SU-DHL-6 (cell line): ENCODE measurements at regions not wholly inside any gene's neighbourhood (a gene's known extent, or its start where the extent isn't known, plus 50 kb on each side); places are given as distances from the start of the nearest gene placed in this dataset.

Experiments
- H2AFZ ChIP-seq: fragments of 200-600 bp; sonication (generic); 2 replicates; pipeline ENCODE4 v1.6.1; 2014; ENCODE audit warnings: low read depth, mild to moderate bottlenecking, moderate library complexity, mixed read lengths, antibody characterized with exemption, low read length; ENCODE audit not compliant: severe bottlenecking
- H3F3A ChIP-seq: fragments of 200-600 bp; shearing (Covaris generic); 2 replicates; pipeline ENCODE4 v1.6.0; 2016; ENCODE audit warnings: antibody characterized with exemption, mild to moderate bottlenecking; ENCODE audit not compliant: insufficient read depth
- H3K27ac ChIP-seq: fragments of 200-600 bp; sonication (generic); 2 replicates; pipeline ENCODE4 v1.5.1; 2016; ENCODE audit warnings: low read depth, mild to moderate bottlenecking, low read length, moderate library complexity, mixed read lengths
- H3K27me3 ChIP-seq: fragments of 200-600 bp; sonication (generic), shearing (Covaris generic); 2 replicates; pipeline ENCODE4 v1.6.0; 2014; ENCODE audit warnings: mild to moderate bottlenecking, low read length
- H3K36me3 ChIP-seq: fragments of 200-600 bp; sonication (generic); 2 replicates; pipeline ENCODE4 v1.6.1; 2014; ENCODE audit warnings: mild to moderate bottlenecking, low read length, mixed read lengths
- H3K4me2 ChIP-seq: fragments of 300-600, 200-600 bp; shearing (Covaris generic), sonication (generic); 2 replicates; pipeline ENCODE4 v1.6.0; 2014; ENCODE audit warnings: low read length, low read depth, mild to moderate bottlenecking; ENCODE audit not compliant: poor library complexity, severe bottlenecking
- H3K4me3 ChIP-seq: fragments of 200-600 bp; sonication (generic); 2 replicates; pipeline ENCODE4 v1.5.1; 2014; ENCODE audit warnings: antibody characterized with exemption, low read length, mild to moderate bottlenecking, mixed read lengths; ENCODE audit not compliant: insufficient read depth, poor library complexity, severe bottlenecking
- H3K79me2 ChIP-seq: fragments of 200-600 bp; sonication (generic); 2 replicates; pipeline ENCODE4 v1.6.1; 2014; ENCODE audit warnings: mild to moderate bottlenecking, low read length, moderate library complexity; ENCODE audit not compliant: insufficient read depth
- H3K9ac ChIP-seq: fragments of 200-600 bp; sonication (generic); 2 replicates; pipeline ENCODE4 v1.7.0; 2014; ENCODE audit warnings: mild to moderate bottlenecking, low read length
- H3K9me2 ChIP-seq: fragments of 200-600 bp; sonication (generic); replicated peaks from 2 replicates; pipeline ENCODE4 v1.6.1; 2014; ENCODE audit warnings: low read length; ENCODE audit not compliant: insufficient read depth
- H3K9me3 ChIP-seq: fragments of 200-600 bp; sonication (generic); 2 replicates; pipeline ENCODE4 v1.6.1; 2014; ENCODE audit warnings: low read length, mixed read lengths; ENCODE audit not compliant: insufficient read depth
- H4K20me1 ChIP-seq: fragments of 200-600 bp; sonication (generic); 2 replicates; pipeline ENCODE4 v1.6.1; 2014; ENCODE audit warnings: low read depth, mild to moderate bottlenecking, antibody characterized with exemption, low read length, moderate library complexity, mixed read lengths
- EZH2phosphoT487 ChIP-seq: fragments of 200-600 bp; sonication (generic), shearing (Covaris generic); conservative IDR thresholded peaks from 2 replicates; pipeline ENCODE4 v1.6.1; 2018; ENCODE audit warnings: mild to moderate bottlenecking, antibody characterized with exemption, low read length, moderate library complexity, mixed read lengths
- TF ChIP-seq, protein P1 (sequence below): fragments of 200-600 bp; sonication (generic); IDR thresholded peaks from one replicate; pipeline ENCODE4 v1.5.1; 2017; ENCODE audit warnings: antibody characterized with exemption, mild to moderate bottlenecking, low read length, moderate library complexity; ENCODE audit not compliant: insufficient read depth, poor library complexity, severe bottlenecking

DNA sequence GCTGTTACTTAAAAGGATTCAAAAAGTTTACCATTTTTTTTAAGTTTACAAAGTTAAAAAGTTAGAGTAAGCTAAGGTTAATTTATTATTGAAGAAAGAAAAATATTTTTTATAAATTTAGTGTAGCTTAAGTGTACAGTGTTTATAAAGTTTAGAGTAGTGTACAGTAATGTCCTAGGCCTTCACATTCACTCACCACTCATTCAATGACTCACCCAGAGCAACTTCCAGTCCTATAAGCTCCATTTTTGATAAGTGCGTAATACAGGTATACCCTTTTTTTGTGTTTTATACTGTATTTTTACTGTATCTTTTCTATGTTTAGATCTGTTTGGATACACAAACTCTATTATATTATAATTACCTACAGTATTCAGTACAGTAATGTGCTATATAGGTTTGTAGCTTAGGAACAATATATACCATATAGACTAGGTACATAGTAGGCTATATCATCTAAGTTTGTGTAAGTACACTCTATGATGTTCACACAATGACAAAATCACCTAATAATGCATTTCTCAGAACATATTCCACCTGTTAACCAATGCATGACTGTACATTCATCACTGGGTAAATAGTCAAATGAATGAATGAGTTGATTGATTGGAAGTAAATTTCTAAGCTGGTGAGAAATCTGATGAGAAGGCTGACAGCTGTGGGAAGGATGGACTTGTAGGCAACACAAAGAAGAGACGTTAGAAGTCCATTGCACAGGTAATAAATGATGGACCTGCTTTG is 95.2 kb upstream of the CDIN1 start:
- no peak overlapping the region for H3K4me2 ChIP-seq
- H3K27ac ChIP-seq: no peak overlapping the region
- no peaks in the 10 kb centered on the region for H3K9me2 ChIP-seq
- H3K9me3 ChIP-seq: no peaks in the 10 kb centered on the region
- no peaks in the 10 kb centered on the region for H3F3A ChIP-seq
- no peaks in the 10 kb centered on the region for H3K79me2 ChIP-seq
- H2AFZ ChIP-seq: no peak overlapping the region
- no peaks in the 10 kb centered on the region for H3K27me3 ChIP-seq
- H3K9ac ChIP-seq: no peak overlapping the region
- TF ChIP-seq EZH2phosphoT487: no peak
- TF ChIP-seq, protein P1, sequence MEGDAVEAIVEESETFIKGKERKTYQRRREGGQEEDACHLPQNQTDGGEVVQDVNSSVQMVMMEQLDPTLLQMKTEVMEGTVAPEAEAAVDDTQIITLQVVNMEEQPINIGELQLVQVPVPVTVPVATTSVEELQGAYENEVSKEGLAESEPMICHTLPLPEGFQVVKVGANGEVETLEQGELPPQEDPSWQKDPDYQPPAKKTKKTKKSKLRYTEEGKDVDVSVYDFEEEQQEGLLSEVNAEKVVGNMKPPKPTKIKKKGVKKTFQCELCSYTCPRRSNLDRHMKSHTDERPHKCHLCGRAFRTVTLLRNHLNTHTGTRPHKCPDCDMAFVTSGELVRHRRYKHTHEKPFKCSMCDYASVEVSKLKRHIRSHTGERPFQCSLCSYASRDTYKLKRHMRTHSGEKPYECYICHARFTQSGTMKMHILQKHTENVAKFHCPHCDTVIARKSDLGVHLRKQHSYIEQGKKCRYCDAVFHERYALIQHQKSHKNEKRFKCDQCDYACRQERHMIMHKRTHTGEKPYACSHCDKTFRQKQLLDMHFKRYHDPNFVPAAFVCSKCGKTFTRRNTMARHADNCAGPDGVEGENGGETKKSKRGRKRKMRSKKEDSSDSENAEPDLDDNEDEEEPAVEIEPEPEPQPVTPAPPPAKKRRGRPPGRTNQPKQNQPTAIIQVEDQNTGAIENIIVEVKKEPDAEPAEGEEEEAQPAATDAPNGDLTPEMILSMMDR: no peak
- H4K20me1 ChIP-seq: no peaks in the 10 kb centered on the region
- no peaks in the 10 kb centered on the region for H3K36me3 ChIP-seq
- H3K4me3 ChIP-seq: no peak overlapping the region

DNA sequence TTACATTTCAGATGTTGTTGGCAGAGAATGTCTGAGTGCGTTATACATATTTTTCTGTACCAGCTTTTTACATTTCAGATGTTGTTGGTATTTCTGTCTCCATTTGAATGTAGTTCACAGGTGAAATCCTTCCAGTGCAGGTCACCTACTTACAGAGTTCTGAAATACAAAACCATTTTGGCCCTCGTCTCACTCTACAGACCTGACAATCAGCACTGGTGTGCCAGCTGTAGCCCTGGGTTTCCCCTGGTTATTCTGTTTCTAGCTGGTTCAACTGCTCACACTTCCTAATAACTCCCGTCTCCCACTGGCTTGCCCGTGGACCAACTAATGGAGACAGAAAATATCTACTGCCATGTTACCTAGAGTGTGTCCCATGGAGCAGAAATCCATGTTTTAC is 87.5 kb upstream of the CDIN1 start:
- Histone ChIP-seq H3K9ac (no peak overlapping the region), H3K27me3 (no peaks in the 10 kb centered on the region), H3K4me2 (no peak overlapping the region), H4K20me1 (no peaks in the 10 kb centered on the region), H3K36me3 (no peaks in the 10 kb centered on the region), H3F3A (no peaks in the 10 kb centered on the region), H3K4me3 (no peak overlapping the region), H3K27ac (no peak overlapping the region), H3K9me2 (no peaks in the 10 kb centered on the region), H2AFZ (no peak overlapping the region), H3K9me3 (no peaks in the 10 kb centered on the region), H3K79me2 (no peaks in the 10 kb centered on the region)
- TF ChIP-seq EZH2phosphoT487: no peak
- TF ChIP-seq, protein P1: no peak

DNA sequence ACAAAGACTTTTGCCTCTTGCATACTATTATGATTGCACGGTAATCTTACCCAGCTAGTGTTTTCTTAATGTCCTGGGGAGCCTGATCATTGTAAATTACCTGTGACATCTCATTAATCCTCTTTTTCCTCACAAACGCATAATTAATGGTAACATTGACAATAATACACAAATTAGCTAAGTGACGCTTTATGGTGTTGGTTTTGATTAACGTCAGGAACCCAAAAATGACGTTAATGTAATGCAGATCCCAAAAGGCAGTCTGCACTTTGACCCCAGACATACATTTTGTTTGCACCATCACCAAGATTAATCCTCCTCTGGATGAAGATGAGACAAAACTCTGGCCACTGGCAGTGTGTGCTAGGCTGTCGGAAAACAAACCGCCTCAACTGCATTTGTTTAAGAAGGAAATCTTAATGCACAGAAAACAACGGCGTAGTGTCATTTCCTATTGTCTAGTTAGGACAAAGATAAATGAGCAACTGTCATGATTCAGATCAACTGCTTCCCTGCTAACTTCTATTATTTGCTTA is 83.9 kb upstream of the CDIN1 start:
- Histone ChIP-seq H3K9me3 (no peaks in the 10 kb centered on the region), H3K4me3 (no peak overlapping the region), H4K20me1 (no peaks in the 10 kb centered on the region), H3K9me2 (no peaks in the 10 kb centered on the region), H3F3A (no peaks in the 10 kb centered on the region), H3K4me2 (no peak overlapping the region), H3K27ac (no peak overlapping the region), H3K27me3 (no peaks in the 10 kb centered on the region), H3K79me2 (no peaks in the 10 kb centered on the region), H3K9ac (no peak overlapping the region), H2AFZ (no peak overlapping the region), H3K36me3 (no peaks in the 10 kb centered on the region)
- TF ChIP-seq EZH2phosphoT487: no peak
- TF ChIP-seq, protein P1: no peak
